Breast epithelium (tissue), 4 donors: ENCODE measurements at regions not wholly inside any gene's neighbourhood (a gene's known extent, or its start where the extent isn't known, plus 50 kb on each side); places are given as distances from the start of the nearest gene placed in this dataset.
"Not testable (repeated sequence)": the region's sequence is repeated elsewhere in the genome, so short reads cannot be mapped to it uniquely, and the experiment has no call there.

Source experiments
- DNase-seq, 2 donors: peaks; one replicate each; pipeline ENCODE4 v3.0.0-alpha.2; 2019; ENCODE audit warnings: low spot score in 2 of 2
- H3K27ac ChIP-seq, 2 donors: fragments of 200-600 bp; sonication (generic) in 1 of 2; one replicate each; pipeline ENCODE4 v1.5.1; 2016 to 2019; ENCODE audit warnings: mild to moderate bottlenecking in 1 of 2
- H3K27me3 ChIP-seq, 2 donors: fragments of 200-600 bp; sonication (generic) in 1 of 2; one replicate each; pipeline versions ENCODE4 v1.5.1 to v1.6.0; 2017 to 2019; ENCODE audit warnings: control low read depth in 1 of 2, mild to moderate bottlenecking in 1 of 2
- H3K36me3 ChIP-seq: fragments of 200-600 bp; one replicate; pipeline ENCODE4 v1.5.1; 2019
- H3K4me1 ChIP-seq, 2 donors: fragments of 200-600 bp; sonication (generic); one replicate each; pipeline ENCODE4 v1.5.1; 2016 to 2019; ENCODE audit warnings: control low read depth in 1 of 2
- H3K4me3 ChIP-seq, 3 donors: fragments of 200-600 bp; sonication (generic); 1 replicate in 2 of 3; 2 replicates in 1 of 3; pipeline ENCODE4 v1.5.1; 2016 to 2019; ENCODE audit warnings: mild to moderate bottlenecking in 3 of 3, moderate library complexity in 2 of 3
- H3K9me3 ChIP-seq, 2 donors: fragments of 200-600 bp; sonication (generic) in 1 of 2; one replicate each; pipeline ENCODE4 v1.5.1; 2016 to 2019; ENCODE audit warnings: control low read depth in 1 of 2
- CTCF ChIP-seq, 3 donors: fragments of 450-650 bp; IDR thresholded peaks; one replicate each; pipeline ENCODE4 v1.5.1; 2016 to 2017; ENCODE audit warnings: antibody characterized with exemption in 3 of 3, mild to moderate bottlenecking in 3 of 3, moderate library complexity in 3 of 3
- POLR2A ChIP-seq: fragments of 450-650 bp; IDR thresholded peaks from one replicate; pipeline ENCODE4 v1.6.1; 2016; ENCODE audit warnings: antibody characterized with exemption, mild to moderate bottlenecking, moderate library complexity
- POLR2AphosphoS5 ChIP-seq, 3 donors: sonication (generic); formaldehyde crosslinking; IDR thresholded peaks; one replicate each; pipeline ENCODE4 v1.6.1; 2017; ENCODE audit warnings: antibody characterized with exemption in 3 of 3
- intact Hi-C: fragments of 100-400 bp; cut with DNase I; formaldehyde crosslinking; loops from one replicate; pipeline ENCODE4 v1.15.1; 2023; ENCODE audit warnings: low total_unique reads

GRCh38 chr5:164518067-164518740 lies 1012.8 kb downstream of the MAT2B start:
- H3K4me1 ChIP-seq: no peaks in the 10 kb centered on the region
- intact Hi-C loops: no loop called here
- no peak for DNase-seq
- H3K36me3 ChIP-seq: no peaks in the 10 kb centered on the region
- H3K4me3 ChIP-seq: no peak overlapping the region
- TF ChIP-seq POLR2A (no peak), CTCF (IDR thresholded peaks at IDR 0.05) (no peak), POLR2AphosphoS5 (IDR thresholded peaks at IDR 0.05) (no peak)
- H3K27me3 ChIP-seq: no peaks in the 10 kb centered on the region
- no peaks in the 10 kb centered on the region for H3K9me3 ChIP-seq
- H3K27ac ChIP-seq: no peak overlapping the region

GRCh38 chr5:164518741-164519080 lies 1013.3 kb downstream of the MAT2B start:
- H3K27me3 ChIP-seq: no peaks in the 10 kb centered on the region
- no peak for TF ChIP-seq CTCF (IDR thresholded peaks at IDR 0.05)
- TF ChIP-seq POLR2AphosphoS5 (IDR thresholded peaks at IDR 0.05): no peak
- TF ChIP-seq POLR2A: no peak
- no peaks in the 10 kb centered on the region for H3K9me3 ChIP-seq
- intact Hi-C loops: no loop called here
- DNase-seq: no peak
- no peak overlapping the region for H3K27ac ChIP-seq
- H3K36me3 ChIP-seq: no peaks in the 10 kb centered on the region
- no peaks in the 10 kb centered on the region for H3K4me1 ChIP-seq
- H3K4me3 ChIP-seq: no peak overlapping the region

GRCh38 chr5:164532235-164532900 lies 1026.9 kb downstream of the MAT2B start:
- Histone ChIP-seq H3K27ac (no peak overlapping the region), H3K27me3 (no peaks in the 10 kb centered on the region), H3K4me3 (no peak overlapping the region), H3K4me1 (no peaks in the 10 kb centered on the region), H3K9me3 (no peaks in the 10 kb centered on the region), H3K36me3 (no peaks in the 10 kb centered on the region)
- DNase-seq: no peak
- intact Hi-C loops: no loop called here
- TF ChIP-seq POLR2A (no peak), CTCF (IDR thresholded peaks at IDR 0.05) (no peak), POLR2AphosphoS5 (IDR thresholded peaks at IDR 0.05) (no peak)

GRCh38 chr5:164533426-164533825 lies 1028.0 kb downstream of the MAT2B start:
- intact Hi-C loops, H3K36me3 ChIP-seq, H3K27ac ChIP-seq, H3K4me1 ChIP-seq, H3K27me3 ChIP-seq, H3K4me3 ChIP-seq, H3K9me3 ChIP-seq, DNase-seq: not testable (repeated sequence)

- no peaks in the 10 kb centered on the region for H3K4me1 ChIP-seq
- intact Hi-C loops: no loop called here
- H3K27ac ChIP-seq: no peak overlapping the region
- no peaks in the 10 kb centered on the region for H3K27me3 ChIP-seq
- no peak for DNase-seq
- TF ChIP-seq CTCF (IDR thresholded peaks at IDR 0.05) (no peak), POLR2A (no peak), POLR2AphosphoS5 (IDR thresholded peaks at IDR 0.05) (no peak)
- no peaks in the 10 kb centered on the region for H3K36me3 ChIP-seq
- H3K9me3 ChIP-seq: no peaks in the 10 kb centered on the region
- H3K4me3 ChIP-seq: no peak overlapping the region
Observed at GRCh38 chr5:164540174-164540573, 1034.8 kb downstream of the MAT2B start.
